ENCODE measurements at regions not wholly inside any gene's neighbourhood (a gene's known extent, or its start where the extent isn't known, plus 50 kb on each side); places are given as distances from the start of the nearest gene placed in this dataset.

- no peak for TF ChIP-seq EZH2 (IDR thresholded peaks at IDR 0.05)
- TF ChIP-seq, protein P1, sequence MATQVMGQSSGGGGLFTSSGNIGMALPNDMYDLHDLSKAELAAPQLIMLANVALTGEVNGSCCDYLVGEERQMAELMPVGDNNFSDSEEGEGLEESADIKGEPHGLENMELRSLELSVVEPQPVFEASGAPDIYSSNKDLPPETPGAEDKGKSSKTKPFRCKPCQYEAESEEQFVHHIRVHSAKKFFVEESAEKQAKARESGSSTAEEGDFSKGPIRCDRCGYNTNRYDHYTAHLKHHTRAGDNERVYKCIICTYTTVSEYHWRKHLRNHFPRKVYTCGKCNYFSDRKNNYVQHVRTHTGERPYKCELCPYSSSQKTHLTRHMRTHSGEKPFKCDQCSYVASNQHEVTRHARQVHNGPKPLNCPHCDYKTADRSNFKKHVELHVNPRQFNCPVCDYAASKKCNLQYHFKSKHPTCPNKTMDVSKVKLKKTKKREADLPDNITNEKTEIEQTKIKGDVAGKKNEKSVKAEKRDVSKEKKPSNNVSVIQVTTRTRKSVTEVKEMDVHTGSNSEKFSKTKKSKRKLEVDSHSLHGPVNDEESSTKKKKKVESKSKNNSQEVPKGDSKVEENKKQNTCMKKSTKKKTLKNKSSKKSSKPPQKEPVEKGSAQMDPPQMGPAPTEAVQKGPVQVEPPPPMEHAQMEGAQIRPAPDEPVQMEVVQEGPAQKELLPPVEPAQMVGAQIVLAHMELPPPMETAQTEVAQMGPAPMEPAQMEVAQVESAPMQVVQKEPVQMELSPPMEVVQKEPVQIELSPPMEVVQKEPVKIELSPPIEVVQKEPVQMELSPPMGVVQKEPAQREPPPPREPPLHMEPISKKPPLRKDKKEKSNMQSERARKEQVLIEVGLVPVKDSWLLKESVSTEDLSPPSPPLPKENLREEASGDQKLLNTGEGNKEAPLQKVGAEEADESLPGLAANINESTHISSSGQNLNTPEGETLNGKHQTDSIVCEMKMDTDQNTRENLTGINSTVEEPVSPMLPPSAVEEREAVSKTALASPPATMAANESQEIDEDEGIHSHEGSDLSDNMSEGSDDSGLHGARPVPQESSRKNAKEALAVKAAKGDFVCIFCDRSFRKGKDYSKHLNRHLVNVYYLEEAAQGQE (IDR thresholded peaks at IDR 0.05; ENCODE audit: low read depth): no peak
- TF ChIP-seq, protein P2, sequence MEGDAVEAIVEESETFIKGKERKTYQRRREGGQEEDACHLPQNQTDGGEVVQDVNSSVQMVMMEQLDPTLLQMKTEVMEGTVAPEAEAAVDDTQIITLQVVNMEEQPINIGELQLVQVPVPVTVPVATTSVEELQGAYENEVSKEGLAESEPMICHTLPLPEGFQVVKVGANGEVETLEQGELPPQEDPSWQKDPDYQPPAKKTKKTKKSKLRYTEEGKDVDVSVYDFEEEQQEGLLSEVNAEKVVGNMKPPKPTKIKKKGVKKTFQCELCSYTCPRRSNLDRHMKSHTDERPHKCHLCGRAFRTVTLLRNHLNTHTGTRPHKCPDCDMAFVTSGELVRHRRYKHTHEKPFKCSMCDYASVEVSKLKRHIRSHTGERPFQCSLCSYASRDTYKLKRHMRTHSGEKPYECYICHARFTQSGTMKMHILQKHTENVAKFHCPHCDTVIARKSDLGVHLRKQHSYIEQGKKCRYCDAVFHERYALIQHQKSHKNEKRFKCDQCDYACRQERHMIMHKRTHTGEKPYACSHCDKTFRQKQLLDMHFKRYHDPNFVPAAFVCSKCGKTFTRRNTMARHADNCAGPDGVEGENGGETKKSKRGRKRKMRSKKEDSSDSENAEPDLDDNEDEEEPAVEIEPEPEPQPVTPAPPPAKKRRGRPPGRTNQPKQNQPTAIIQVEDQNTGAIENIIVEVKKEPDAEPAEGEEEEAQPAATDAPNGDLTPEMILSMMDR (IDR thresholded peaks at IDR 0.05 in 2 of 3, conservative IDR thresholded peaks at IDR 0.05 in 1 of 3; ENCODE audit: borderline replicate concordance in 1 of 3, insufficient read depth in 1 of 3, low read depth in 2 of 3, low read length in 2 of 3): no peak
- TF ChIP-seq POLR2AphosphoS5 (IDR thresholded peaks at IDR 0.05; ENCODE audit: low read depth, low read length): no peak
- no peak for TF ChIP-seq RAD21 (IDR thresholded peaks at IDR 0.05; ENCODE audit: low read depth)
- TF ChIP-seq EZH2phosphoT487 (IDR thresholded peaks at IDR 0.05; ENCODE audit: borderline replicate concordance): no peak
These were observed 113.1 kb upstream of the XIRP2 start for GRCh38 chr2:166775176-166775575.
